ENCODE measurements at regions not wholly inside any gene's neighbourhood (a gene's known extent, or its start where the extent isn't known, plus 50 kb on each side); places are given as distances from the start of the nearest gene placed in this dataset.

GRCh38 chr9:113742878-113743277 lies 133.2 kb upstream of the ZNF618 start:
- TF ChIP-seq CTCF (IDR thresholded peaks at IDR 0.05; ENCODE audit: poor library complexity) (no peak), EZH2 (IDR thresholded peaks at IDR 0.05; ENCODE audit: borderline replicate concordance) (no peak)

Measured in hepatocyte (in vitro differentiated cells).